ENCODE measurements at regions not wholly inside any gene's neighbourhood (a gene's known extent, or its start where the extent isn't known, plus 50 kb on each side); places are given as distances from the start of the nearest gene placed in this dataset.

GRCh38 chr19:30117636-30118145, 175.7 kb downstream of the URI1 start:
- DNase-seq (ENCODE audit: low read depth in 1 of 2, low spot score in 1 of 2) (no peak), ATAC-seq (peak; percentile 28 to 36; a peak in 4 of 6 replicates), FAIRE-seq (no peak)
- no peak overlapping the region for H3K4me2 ChIP-seq
- 46% methylated on average over 12 of the region's 12 CpGs for WGBS (ENCODE audit: missing lambda C conversion rate)
- H3K27ac ChIP-seq = no peak overlapping the region
- H3K9me3 ChIP-seq = no peaks in the 10 kb centered on the region
- ChIA-PET POLR2A (no interaction called here), CTCF (no interaction called here)
- H3K4me3 ChIP-seq = no peak overlapping the region
- TF ChIP-seq ELK1 (IDR thresholded peaks at IDR 0.05; ENCODE audit: low read depth, low read length) (no peak), CBX8 (IDR thresholded peaks at IDR 0.05) (no peak), CHD2 (IDR thresholded peaks at IDR 0.05; ENCODE audit: low read length, partially characterized antibody) (no peak), FOSL2 (IDR thresholded peaks at IDR 0.05) (no peak), FOSL2 (CRISPR knock-in tag; IDR thresholded peaks at IDR 0.05) (no peak), TP53 (CRISPR knock-in tag; IDR thresholded peaks at IDR 0.05) (no peak), HEYL (CRISPR knock-in tag; IDR thresholded peaks at IDR 0.05) (no peak), USF2 (IDR thresholded peaks at IDR 0.05) (no peak), ZC3H11A (IDR thresholded peaks at IDR 0.05) (no peak), MAFK (IDR thresholded peaks at IDR 0.05; ENCODE audit: partially characterized antibody) (no peak), MYC (IDR thresholded peaks at IDR 0.05; ENCODE audit: borderline replicate concordance, low read length) (no peak), RARB (CRISPR knock-in tag; IDR thresholded peaks at IDR 0.05) (no peak), HOXB5 (CRISPR knock-in tag; IDR thresholded peaks at IDR 0.05) (no peak)
- TF ChIP-seq, protein P1, sequence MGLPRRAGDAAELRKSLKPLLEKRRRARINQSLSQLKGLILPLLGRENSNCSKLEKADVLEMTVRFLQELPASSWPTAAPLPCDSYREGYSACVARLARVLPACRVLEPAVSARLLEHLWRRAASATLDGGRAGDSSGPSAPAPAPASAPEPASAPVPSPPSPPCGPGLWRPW (IDR thresholded peaks at IDR 0.05) = no peak
- TF ChIP-seq, protein P2, sequence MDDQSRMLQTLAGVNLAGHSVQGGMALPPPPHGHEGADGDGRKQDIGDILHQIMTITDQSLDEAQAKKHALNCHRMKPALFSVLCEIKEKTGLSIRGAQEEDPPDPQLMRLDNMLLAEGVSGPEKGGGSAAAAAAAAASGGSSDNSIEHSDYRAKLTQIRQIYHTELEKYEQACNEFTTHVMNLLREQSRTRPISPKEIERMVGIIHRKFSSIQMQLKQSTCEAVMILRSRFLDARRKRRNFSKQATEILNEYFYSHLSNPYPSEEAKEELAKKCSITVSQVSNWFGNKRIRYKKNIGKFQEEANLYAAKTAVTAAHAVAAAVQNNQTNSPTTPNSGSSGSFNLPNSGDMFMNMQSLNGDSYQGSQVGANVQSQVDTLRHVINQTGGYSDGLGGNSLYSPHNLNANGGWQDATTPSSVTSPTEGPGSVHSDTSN (IDR thresholded peaks at IDR 0.05) = no peak
- no peaks in the 10 kb centered on the region for H3K4me1 ChIP-seq

- 59% methylated on average over 11 of the region's 11 CpGs for WGBS (ENCODE audit: missing lambda C conversion rate)
- no peak overlapping the region for H3K4me3 ChIP-seq
- H3K4me1 ChIP-seq = no peaks in the 10 kb centered on the region
Observed at GRCh38 chr19:30118221-30118620, 176.2 kb downstream of the URI1 start.

More at GRCh38 chr19:30118221-30118620, 176.2 kb downstream of the URI1 start:
- FAIRE-seq (peak; percentile 63), DNase-seq (ENCODE audit: low read depth in 1 of 2, low spot score in 1 of 2) (no peak), ATAC-seq (no peak)
- TF ChIP-seq ESRRA (IDR thresholded peaks at IDR 0.05; ENCODE audit: borderline replicate concordance, low read length) (no peak), BHLHE40 (IDR thresholded peaks at IDR 0.05; ENCODE audit: low read depth, low read length) (no peak), MYC (IDR thresholded peaks at IDR 0.05; ENCODE audit: borderline replicate concordance, low read length) (no peak), HDAC2 (IDR thresholded peaks at IDR 0.05) (no peak), RCOR1 (IDR thresholded peaks at IDR 0.05; ENCODE audit: low read depth, low read length) (no peak), MAFK (IDR thresholded peaks at IDR 0.05; ENCODE audit: partially characterized antibody) (no peak), USF2 (IDR thresholded peaks at IDR 0.05) (no peak), TFCP2L1 (CRISPR knock-in tag; IDR thresholded peaks at IDR 0.05) (no peak)
- TF ChIP-seq, protein P3, sequence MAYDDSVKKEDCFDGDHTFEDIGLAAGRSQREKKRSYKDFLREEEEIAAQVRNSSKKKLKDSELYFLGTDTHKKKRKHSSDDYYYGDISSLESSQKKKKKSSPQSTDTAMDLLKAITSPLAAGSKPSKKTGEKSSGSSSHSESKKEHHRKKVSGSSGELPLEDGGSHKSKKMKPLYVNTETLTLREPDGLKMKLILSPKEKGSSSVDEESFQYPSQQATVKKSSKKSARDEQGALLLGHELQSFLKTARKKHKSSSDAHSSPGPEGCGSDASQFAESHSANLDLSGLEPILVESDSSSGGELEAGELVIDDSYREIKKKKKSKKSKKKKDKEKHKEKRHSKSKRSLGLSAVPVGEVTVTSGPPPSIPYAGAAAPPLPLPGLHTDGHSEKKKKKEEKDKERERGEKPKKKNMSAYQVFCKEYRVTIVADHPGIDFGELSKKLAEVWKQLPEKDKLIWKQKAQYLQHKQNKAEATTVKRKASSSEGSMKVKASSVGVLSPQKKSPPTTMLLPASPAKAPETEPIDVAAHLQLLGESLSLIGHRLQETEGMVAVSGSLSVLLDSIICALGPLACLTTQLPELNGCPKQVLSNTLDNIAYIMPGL (CRISPR knock-in tag; IDR thresholded peaks at IDR 0.05; ENCODE audit: borderline replicate concordance) = no peak
- TF ChIP-seq, protein P4, sequence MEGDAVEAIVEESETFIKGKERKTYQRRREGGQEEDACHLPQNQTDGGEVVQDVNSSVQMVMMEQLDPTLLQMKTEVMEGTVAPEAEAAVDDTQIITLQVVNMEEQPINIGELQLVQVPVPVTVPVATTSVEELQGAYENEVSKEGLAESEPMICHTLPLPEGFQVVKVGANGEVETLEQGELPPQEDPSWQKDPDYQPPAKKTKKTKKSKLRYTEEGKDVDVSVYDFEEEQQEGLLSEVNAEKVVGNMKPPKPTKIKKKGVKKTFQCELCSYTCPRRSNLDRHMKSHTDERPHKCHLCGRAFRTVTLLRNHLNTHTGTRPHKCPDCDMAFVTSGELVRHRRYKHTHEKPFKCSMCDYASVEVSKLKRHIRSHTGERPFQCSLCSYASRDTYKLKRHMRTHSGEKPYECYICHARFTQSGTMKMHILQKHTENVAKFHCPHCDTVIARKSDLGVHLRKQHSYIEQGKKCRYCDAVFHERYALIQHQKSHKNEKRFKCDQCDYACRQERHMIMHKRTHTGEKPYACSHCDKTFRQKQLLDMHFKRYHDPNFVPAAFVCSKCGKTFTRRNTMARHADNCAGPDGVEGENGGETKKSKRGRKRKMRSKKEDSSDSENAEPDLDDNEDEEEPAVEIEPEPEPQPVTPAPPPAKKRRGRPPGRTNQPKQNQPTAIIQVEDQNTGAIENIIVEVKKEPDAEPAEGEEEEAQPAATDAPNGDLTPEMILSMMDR (IDR thresholded peaks at IDR 0.05) = no peak
- ChIA-PET POLR2A (no interaction called here), CTCF (interaction anchor here (0.9 kb wide), 1 partner anchor 13 kb away, joined by 3 read pairs; no protein-coding TSS in a partner anchor)
- no peaks in the 10 kb centered on the region for H3K9me3 ChIP-seq
- H3K27ac ChIP-seq = no peak overlapping the region
- H3K4me2 ChIP-seq = no peak overlapping the region

Measured in A549 (cell line).